Muscle layer of colon (tissue), 2 donors: ENCODE measurements at regions not wholly inside any gene's neighbourhood (a gene's known extent, or its start where the extent isn't known, plus 50 kb on each side); places are given as distances from the start of the nearest gene placed in this dataset.
"Not testable (repeated sequence)": the region's sequence is repeated elsewhere in the genome, so short reads cannot be mapped to it uniquely, and the experiment has no call there.

Source experiments
- H3K27ac ChIP-seq: one replicate; pipeline ENCODE4 v1.7.0; 2013; ENCODE audit warnings: low read depth, mild to moderate bottlenecking, low read length, moderate library complexity
- H3K27me3 ChIP-seq, 2 donors: one replicate each; pipeline ENCODE4 v1.7.0; 2013; ENCODE audit warnings: low read length in 2 of 2, mild to moderate bottlenecking in 2 of 2; ENCODE audit not compliant: insufficient read depth in 2 of 2, control insufficient read depth in 1 of 2
- H3K36me3 ChIP-seq: one replicate; pipeline ENCODE4 v1.7.0; 2013; ENCODE audit warnings: mild to moderate bottlenecking, low read length; ENCODE audit not compliant: insufficient read depth
- H3K4me1 ChIP-seq: one replicate; pipeline ENCODE4 v1.7.0; 2013; ENCODE audit warnings: mild to moderate bottlenecking, low read length; ENCODE audit not compliant: insufficient read depth
- H3K4me3 ChIP-seq, 2 donors: one replicate each; pipeline ENCODE4 v1.7.0; 2013; ENCODE audit warnings: low read length in 2 of 2, low read depth in 1 of 2, mild to moderate bottlenecking in 1 of 2, moderate library complexity in 1 of 2
- H3K9ac ChIP-seq: one replicate; pipeline ENCODE4 v1.7.0; 2013; ENCODE audit warnings: low read length
- H3K9me3 ChIP-seq: one replicate; pipeline ENCODE4 v1.7.0; 2013; ENCODE audit warnings: mild to moderate bottlenecking, low read length
- donor health status: abdominal sarcoma.
- donor health status: Adenocarcinoma of cecum.

DNA sequence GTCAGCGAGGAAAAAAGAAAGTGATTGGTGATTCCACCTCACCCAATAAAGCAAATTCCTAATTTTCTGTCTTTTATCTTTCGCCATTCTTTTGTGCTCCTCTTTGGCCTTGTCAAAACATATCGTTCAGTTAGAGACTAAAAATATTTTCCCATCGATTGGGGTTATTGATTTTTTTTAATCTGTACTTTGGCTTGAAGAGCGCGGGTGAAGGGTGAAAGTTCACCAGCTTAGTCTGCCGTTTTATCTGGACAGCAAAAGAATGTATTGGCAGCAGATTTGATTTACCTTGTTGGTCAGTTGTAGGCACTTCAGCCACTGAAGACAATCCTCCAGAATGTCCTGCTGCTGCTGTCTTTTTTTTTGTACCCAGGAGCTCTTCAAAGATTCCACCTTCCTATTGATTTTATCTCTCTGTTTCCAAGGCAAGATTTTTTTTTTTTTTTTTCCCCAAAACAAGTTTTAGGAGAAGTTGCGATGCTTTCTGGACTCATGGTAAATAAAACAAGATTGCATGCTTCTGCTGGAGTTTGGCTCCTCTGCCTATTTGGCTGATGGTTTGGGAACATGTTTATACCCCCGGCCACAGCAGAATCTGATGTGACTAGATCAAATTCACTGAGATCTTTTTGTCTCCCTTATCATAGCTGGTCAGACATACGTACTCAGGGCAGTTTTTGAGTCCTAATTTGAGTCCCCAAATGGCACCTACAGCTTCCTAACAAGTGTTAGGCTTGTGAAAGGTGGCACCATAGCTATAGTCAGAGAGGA is 269.3 kb upstream of the ONECUT1 start:
- H3K9me3 ChIP-seq, result no peaks in the 10 kb centered on the region
- no peak overlapping the region for H3K27ac ChIP-seq
- no peak overlapping the region for H3K9ac ChIP-seq
- H3K4me3 ChIP-seq, result no peak overlapping the region
- H3K4me1 ChIP-seq, result no peaks in the 10 kb centered on the region
- no peaks in the 10 kb centered on the region for H3K27me3 ChIP-seq
- no peaks in the 10 kb centered on the region for H3K36me3 ChIP-seq

GRCh38 chr15:53046153-53046790 is 256.1 kb upstream of the ONECUT1 start:
- no peaks in the 10 kb centered on the region for H3K27me3 ChIP-seq
- no peak overlapping the region for H3K27ac ChIP-seq
- H3K4me1 ChIP-seq, result no peaks in the 10 kb centered on the region
- no peaks in the 10 kb centered on the region for H3K9me3 ChIP-seq
- H3K36me3 ChIP-seq, result no peaks in the 10 kb centered on the region
- no peak overlapping the region for H3K4me3 ChIP-seq
- no peak overlapping the region for H3K9ac ChIP-seq

GRCh38 chr15:53038655-53038941 is 248.5 kb upstream of the ONECUT1 start:
- no peak overlapping the region for H3K9ac ChIP-seq

GRCh38 chr15:53037904-53038654 is 247.9 kb upstream of the ONECUT1 start:
- no peak overlapping the region for H3K9ac ChIP-seq
- no peaks in the 10 kb centered on the region for H3K36me3 ChIP-seq
- no peak overlapping the region for H3K4me3 ChIP-seq
- H3K9me3 ChIP-seq, result no peaks in the 10 kb centered on the region
- H3K27me3 ChIP-seq, result no peaks in the 10 kb centered on the region
- H3K4me1 ChIP-seq, result no peaks in the 10 kb centered on the region
- H3K27ac ChIP-seq, result no peak overlapping the region

More at GRCh38 chr15:53038655-53038941, 248.5 kb upstream of the ONECUT1 start:
- Histone ChIP-seq H3K4me3 (no peak overlapping the region), H3K36me3 (no peaks in the 10 kb centered on the region), H3K27me3 (no peaks in the 10 kb centered on the region), H3K9me3 (no peaks in the 10 kb centered on the region), H3K4me1 (no peaks in the 10 kb centered on the region), H3K27ac (no peak overlapping the region)

DNA sequence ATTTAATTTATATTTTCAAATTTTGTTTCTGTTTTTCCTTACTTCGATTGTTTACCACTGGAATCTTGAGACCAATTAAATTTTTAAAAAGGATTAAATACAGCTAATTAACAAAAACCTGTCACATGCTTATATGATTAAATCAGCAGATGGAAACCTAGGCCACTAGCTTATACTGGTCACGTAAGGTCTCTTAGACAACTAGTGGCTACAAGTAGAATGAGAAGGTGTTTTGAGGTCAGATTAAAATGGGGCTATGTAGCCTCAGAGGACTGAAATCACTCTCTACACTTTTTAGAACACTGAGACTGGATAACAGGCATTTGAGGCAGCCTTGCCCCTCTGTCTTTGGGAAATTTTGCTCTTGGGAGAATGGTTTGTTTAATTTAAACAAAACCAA is 246.5 kb upstream of the ONECUT1 start:
- no peaks in the 10 kb centered on the region for H3K36me3 ChIP-seq
- H3K9ac ChIP-seq, result no peak overlapping the region

GRCh38 chr15:53034767-53035245 is 244.7 kb upstream of the ONECUT1 start:
- H3K4me3 ChIP-seq, result no peak overlapping the region
- H3K36me3 ChIP-seq, result no peaks in the 10 kb centered on the region
- no peak overlapping the region for H3K27ac ChIP-seq
- H3K9ac ChIP-seq, result no peak overlapping the region
- H3K27me3 ChIP-seq, result no peaks in the 10 kb centered on the region
- no peaks in the 10 kb centered on the region for H3K4me1 ChIP-seq
- H3K9me3 ChIP-seq, result no peaks in the 10 kb centered on the region

More for the DNA sequence above, 246.5 kb upstream of the ONECUT1 start:
- Histone ChIP-seq H3K4me3 (no peak overlapping the region), H3K4me1 (no peaks in the 10 kb centered on the region), H3K27ac (no peak overlapping the region), H3K27me3 (no peaks in the 10 kb centered on the region), H3K9me3 (no peaks in the 10 kb centered on the region)

DNA sequence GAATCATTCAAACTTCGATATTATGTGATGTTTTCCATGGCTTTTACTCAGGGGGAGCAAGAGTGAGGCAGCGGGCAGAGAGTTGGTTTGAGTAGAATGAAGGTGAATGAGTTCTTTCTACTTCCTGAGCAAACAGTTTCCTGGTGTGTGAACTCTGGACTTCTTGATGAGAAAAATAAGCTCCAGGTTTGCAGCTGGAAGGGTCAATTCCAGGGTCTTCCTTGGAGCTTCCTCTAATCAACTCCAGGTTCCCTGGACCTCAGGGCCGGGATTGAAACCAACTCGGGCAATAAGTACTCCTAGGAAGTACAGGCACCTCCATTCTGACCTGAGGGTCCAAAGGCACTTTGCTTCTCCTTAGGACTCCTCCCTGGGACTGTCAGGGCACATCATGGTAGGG is 243.6 kb upstream of the ONECUT1 start:
- no peak overlapping the region for H3K4me3 ChIP-seq
- no peak overlapping the region for H3K27ac ChIP-seq
- H3K36me3 ChIP-seq, result no peaks in the 10 kb centered on the region
- H3K9ac ChIP-seq, result no peak overlapping the region
- no peaks in the 10 kb centered on the region for H3K9me3 ChIP-seq
- no peaks in the 10 kb centered on the region for H3K27me3 ChIP-seq
- H3K4me1 ChIP-seq, result no peaks in the 10 kb centered on the region

DNA sequence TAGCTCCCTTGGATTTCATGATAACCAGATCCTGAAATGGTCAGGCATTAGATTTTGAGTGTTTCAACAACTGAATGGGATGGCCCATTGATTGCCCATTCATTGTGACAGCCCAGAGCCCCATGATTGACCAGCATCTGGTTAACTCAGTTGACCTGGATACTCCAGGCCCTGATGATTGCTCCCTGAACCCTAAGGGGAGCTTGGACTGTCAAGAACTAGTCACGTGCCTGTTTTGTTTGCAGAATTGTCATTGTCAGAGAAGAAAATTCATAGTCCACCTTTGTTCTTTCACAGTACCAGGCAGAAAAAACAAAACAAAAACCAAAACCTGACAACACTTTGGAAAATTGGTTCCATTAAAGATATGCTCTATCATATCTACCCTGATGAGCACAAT is 241.3 kb upstream of the ONECUT1 start:
- Histone ChIP-seq H3K27me3 (no peaks in the 10 kb centered on the region), H3K9me3 (no peaks in the 10 kb centered on the region)

GRCh38 chr15:53022788-53023187 is 232.7 kb upstream of the ONECUT1 start:
- H3K9me3 ChIP-seq, result no peaks in the 10 kb centered on the region
- H3K27ac ChIP-seq, result no peak overlapping the region
- H3K9ac ChIP-seq, result no peak overlapping the region
- no peaks in the 10 kb centered on the region for H3K36me3 ChIP-seq
- H3K4me1 ChIP-seq, result no peaks in the 10 kb centered on the region
- no peaks in the 10 kb centered on the region for H3K27me3 ChIP-seq
- H3K4me3 ChIP-seq, result no peak overlapping the region

More for the DNA sequence above, 241.3 kb upstream of the ONECUT1 start:
- no peak overlapping the region for H3K4me3 ChIP-seq
- H3K27ac ChIP-seq, result no peak overlapping the region
- H3K4me1 ChIP-seq, result no peaks in the 10 kb centered on the region
- H3K36me3 ChIP-seq, result no peaks in the 10 kb centered on the region
- H3K9ac ChIP-seq, result no peak overlapping the region

- no peaks in the 10 kb centered on the region for H3K9me3 ChIP-seq
- no peak overlapping the region for H3K27ac ChIP-seq
- no peaks in the 10 kb centered on the region for H3K4me1 ChIP-seq
- no peaks in the 10 kb centered on the region for H3K27me3 ChIP-seq
- no peak overlapping the region for H3K4me3 ChIP-seq
- no peak overlapping the region for H3K9ac ChIP-seq
- no peaks in the 10 kb centered on the region for H3K36me3 ChIP-seq
These were observed 223.2 kb upstream of the ONECUT1 start for GRCh38 chr15:53013329-53013728.

DNA sequence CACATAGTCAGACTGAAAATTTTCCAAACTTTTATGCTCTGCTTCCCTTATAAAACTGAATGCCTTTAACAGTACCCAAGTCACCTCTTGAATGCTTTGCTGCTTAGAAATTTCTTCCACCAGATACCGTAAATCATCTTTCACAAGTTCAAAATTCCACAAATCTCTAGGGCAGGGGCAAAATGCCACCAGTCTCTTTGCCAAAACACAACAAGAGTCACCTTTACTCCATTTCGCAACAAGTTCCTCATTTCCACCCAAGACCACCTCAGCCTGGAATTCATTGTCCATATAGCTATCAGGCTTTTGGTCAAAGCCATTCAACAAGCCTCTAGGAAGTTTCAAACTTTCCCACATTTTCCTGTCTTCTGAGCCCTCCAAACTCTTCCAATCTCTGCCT is 221.6 kb upstream of the ONECUT1 start:
- H3K4me1 ChIP-seq, H3K9me3 ChIP-seq, H3K27me3 ChIP-seq, H3K9ac ChIP-seq, H3K27ac ChIP-seq, H3K36me3 ChIP-seq, H3K4me3 ChIP-seq: not testable (repeated sequence)
